ENCODE measurements at regions not wholly inside any gene's neighbourhood (a gene's known extent, or its start where the extent isn't known, plus 50 kb on each side); places are given as distances from the start of the nearest gene placed in this dataset.

DNA sequence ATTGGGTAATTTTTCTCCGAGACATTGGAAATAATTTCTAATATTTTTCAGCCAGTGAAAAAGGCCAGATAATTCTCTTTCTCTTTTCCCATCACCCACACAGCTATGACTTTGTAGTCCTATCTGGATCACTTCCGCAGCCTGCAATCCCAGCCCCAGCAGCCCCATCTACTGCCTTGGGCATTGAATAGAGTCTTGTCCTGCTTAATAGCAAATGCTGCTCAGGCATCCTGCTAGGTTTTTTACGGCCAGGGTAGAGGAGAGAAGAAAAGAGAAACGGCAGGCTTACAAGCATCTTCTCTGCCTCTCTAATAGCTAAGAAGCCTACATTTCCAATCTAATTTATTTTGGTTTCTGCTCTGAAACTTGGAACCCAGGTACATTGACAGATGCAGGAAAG is 154.3 kb upstream of the B3GAT1 start:
- TF ChIP-seq CTCF (IDR thresholded peaks at IDR 0.05) (no peak), POLR2A (IDR thresholded peaks at IDR 0.05) (no peak)

Data from body of pancreas (tissue), 4 donors.